Umbilical cord (tissue), 1 donor: ENCODE measurements at regions not wholly inside any gene's neighbourhood (a gene's known extent, or its start where the extent isn't known, plus 50 kb on each side); places are given as distances from the start of the nearest gene placed in this dataset.
A peak's percentile ranks its signal among the peaks of the same experiment; 100 is the strongest.

ENCODE experiments used
- DNase-seq: peaks from one replicate; pipeline ENCODE4 v3.0.0-alpha.2; 2015; ENCODE audit warnings: low spot score

DNA sequence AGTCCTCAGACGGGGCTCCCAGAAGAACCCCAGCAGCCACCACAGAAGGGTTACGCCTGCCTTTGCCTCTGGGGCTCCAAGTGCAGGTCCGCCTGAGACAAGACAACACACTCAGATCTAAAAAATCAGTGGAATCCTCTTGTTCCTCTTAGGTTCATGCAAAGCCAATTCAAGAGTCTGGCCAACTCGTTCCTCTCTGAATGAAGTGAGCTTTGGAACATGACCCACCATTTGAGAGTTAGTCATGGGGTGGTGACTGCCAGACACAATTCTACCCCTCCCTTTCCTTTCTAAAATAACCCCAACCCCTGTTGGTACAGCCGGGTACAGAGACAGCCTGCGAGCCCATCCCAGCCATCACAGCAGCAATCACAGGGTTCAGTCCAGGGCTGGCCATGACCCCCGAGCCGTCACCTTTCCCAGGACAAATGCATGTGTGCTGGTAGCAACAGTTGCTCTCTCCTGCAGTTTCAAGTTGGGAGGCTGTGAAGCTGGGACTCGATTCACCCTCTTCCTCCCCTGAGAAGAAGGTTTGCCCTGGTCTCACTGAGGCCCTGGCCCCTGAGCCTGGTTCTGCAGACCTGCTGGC, 183.1 kb upstream of the SH3BP4 start:
- no peak for DNase-seq

- no peak for DNase-seq
Observed at GRCh38 chr2:234765279-234765678, 186.5 kb upstream of the SH3BP4 start.

DNA sequence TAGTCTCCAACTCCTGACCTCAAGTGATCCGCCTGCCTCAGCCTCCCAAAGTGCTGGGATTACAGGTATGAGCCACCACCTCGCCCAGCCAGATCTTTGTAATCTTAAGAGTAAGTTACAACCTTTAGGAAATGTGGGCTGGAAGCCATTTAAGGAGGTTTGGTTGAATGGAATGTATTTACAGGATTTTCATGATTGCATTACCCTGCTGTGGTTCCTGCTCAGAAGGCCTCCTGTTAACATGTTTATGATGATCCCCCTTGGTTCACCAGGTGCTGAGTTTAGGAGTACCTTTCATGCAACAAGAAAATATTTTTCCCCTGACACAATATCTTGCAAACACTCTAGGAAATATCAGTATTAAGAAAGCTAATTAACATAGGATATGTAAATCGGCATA, 187.4 kb upstream of the SH3BP4 start:
- no peak for DNase-seq

DNA sequence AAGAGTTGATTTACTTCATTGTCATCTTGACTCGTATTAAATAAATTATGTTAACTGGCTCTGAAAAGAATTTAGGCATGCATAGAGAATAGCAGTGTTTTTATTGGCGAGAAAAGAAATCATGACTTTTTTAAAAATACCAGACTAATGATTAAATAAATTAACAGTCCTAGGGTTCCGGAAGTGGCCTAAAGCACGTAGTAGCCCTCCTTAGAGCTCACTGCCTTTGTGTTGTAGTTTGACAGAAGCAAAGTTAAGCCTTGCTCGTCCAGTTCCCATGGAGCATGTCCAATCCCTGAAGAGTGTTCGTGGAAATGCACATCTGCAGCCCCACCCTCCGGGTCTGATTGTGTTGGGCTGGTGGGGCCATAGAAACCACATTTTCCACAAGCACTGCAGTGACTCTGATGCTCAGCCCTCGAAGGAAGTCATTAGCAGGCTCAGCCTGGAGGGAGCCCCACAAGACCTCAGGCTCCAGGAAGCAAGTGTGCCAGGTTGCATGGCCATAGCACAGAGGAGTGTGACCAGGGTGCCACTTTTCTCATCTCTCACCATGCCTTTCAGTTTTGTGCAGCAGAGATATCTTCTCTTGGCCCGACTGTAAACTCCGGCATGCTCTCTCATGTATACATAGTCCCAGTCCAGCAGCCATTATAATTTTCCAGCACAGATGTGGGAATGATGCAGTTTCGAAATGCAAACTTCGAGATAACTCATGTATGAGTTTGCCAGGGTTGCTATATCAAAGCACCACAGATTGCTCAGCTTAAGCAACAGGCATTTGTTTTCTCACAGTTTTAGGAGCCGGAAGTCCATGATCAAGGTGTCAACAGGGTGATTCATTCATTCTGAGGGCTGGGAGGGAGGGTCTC, 188.6 kb upstream of the SH3BP4 start:
- DNase-seq = peak; percentile 37

- no peak for DNase-seq
Observed at GRCh38 chr2:234761910-234762309, 189.9 kb upstream of the SH3BP4 start.

DNA sequence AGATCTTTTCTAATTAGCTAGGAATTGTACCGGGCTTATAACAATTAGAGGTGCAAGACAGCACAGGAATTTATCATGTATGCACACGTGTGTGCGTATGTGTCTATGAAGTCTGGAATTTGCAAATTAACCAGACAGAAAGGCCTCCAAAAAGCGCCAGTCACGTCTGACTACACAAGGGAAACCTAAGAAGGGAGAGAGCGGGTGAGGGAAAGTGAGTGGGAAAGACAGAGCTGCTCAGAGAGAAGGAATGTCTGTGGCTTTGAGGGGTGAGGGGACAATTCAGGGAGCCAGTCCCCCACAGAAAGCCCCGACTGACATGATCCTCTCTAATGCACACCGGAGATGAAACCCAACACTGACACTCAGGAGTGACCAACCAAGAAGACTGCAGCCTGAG, 197.7 kb upstream of the SH3BP4 start:
- DNase-seq = no peak

DNA sequence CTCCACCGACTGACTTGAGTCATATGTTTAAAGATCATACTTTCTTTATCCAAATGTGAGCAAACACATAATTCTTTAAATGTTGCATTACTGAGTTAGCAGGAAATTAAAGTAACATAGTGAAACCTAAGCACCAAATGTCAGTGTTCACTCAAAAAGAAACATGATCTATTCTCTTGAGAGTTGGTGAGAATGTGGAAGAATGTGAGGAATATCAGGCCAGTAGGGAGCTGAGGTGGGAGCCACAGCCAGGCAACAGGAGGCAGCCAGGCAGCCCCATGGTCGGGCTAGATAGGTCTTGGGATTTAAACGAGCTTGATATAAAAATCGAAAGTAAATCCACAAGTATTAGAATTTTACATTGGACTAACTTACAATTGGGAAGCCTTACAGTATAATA, 198.1 kb upstream of the SH3BP4 start:
- no peak for DNase-seq

GRCh38 chr2:234752966-234753365, 198.9 kb upstream of the SH3BP4 start:
- no peak for DNase-seq

GRCh38 chr2:234751275-234751973, 200.4 kb upstream of the SH3BP4 start:
- DNase-seq = no peak

DNA sequence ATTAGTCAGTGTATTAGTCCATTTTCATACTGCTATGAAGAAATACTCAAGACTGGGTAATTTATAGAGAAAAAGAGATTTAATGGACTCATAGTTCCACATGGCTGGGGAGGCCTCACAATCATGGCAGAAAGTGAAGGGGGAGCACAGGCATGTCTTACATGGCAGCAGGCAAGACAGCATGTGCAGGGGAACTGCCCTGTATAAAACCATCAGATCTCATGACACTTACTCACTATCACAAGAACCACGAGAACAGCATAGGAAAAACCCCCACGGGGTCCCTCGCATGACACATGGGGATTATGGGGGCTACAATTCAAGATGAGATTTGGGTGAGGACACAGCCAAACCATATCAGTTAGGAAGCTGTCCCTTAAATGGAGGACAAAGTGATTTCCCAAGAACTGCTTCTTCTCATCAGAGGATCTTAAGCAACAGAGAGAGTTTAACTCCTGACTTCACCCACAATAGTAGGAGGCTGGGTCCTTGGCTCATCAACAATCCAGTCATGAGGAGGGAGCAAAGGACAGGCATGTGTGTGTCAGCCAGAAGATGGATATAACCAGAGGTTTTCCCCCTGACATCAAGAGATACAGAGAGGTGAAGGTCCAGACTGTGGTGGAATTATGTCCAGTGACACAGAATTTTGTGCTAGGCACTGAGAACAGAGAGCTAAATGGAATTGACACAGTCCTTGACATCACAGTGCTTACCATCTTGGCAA, 203.8 kb upstream of the SH3BP4 start:
- no peak for DNase-seq

- no peak for DNase-seq
Observed at GRCh38 chr2:234747032-234747431, 204.8 kb upstream of the SH3BP4 start.

- DNase-seq = no peak
Observed at GRCh38 chr2:234745347-234745746, 206.5 kb upstream of the SH3BP4 start.

GRCh38 chr2:234741976-234742375, 209.8 kb upstream of the SH3BP4 start:
- DNase-seq = no peak

DNA sequence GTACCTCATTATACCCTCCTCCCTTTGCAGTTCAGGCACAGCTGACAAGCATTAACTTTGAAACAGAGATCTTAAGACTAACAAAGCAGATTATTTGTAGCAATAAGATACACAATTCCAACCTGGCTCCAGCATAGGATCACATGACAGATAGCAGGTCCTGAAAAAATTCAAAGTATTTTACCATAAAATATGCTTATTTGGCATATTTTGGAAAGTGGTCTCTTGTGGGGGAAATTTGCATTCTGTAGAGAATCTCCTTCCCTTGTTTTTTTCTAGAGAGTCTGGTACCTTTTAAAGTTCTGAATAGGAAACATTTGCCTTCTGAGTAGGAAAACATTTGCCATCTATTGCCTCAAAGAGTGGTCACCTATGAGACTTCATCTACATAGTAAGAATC, 212.8 kb upstream of the SH3BP4 start:
- no peak for DNase-seq

- no peak for DNase-seq
Observed at GRCh38 chr2:234735829-234736228, 216.0 kb upstream of the SH3BP4 start.

DNA sequence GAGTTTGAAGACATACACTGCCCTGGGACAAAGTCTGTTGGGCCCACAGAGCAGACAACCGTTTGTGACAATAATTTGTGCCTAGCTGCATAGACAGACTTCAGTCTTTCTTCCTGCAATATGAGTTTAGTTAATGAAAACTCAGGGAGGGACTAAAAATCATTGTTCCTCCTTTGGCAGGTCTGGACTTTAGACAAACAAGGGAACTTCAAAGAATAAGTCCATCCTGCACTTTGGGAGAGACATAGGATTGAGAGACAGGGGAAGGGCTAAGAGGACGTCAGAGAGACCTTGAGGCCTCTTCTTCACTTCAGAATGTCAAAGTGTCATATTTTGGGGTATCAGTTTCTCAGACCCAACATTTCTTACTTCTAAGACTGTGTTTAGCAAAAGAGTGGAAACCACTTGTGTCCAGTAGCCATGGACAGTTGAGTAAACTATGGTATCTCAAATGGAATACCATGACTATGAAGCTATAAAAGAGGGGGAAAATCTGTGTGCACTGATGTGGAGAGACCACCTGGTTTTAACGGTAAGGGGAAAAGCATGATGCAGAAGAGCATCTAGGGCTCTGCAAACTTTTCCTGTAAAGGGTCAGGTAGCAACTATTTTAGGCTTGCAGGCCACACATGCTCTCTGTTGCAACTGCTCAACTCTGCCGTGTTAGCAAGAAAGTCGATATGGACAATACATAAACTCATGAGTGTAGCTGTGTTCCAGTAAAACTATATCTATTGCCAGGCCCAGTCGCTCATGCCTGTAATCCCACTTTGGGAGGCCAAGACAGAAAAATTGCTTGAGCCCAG, 217.8 kb upstream of the SH3BP4 start:
- DNase-seq = no peak

DNA sequence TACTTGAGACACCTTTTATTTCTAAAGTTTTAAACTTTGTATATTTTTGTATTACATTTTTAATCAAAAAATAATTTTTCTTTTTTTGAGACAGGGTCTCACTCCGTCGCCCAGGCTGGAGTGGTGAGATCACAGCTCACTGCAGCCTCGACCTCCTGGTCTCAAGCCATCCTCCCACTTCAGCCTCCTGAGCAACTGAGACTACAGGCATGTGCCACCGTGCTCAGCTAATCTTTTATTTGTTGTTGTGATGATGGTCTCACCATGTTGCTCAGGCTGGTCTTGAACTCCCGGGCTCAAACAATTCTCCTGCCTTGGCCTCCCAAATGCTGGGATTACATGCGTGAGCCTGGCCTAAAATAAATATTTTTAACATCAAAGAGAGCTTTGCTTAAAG, 218.7 kb upstream of the SH3BP4 start:
- no peak for DNase-seq

GRCh38 chr2:234732404-234733092, 219.3 kb upstream of the SH3BP4 start:
- DNase-seq = no peak

- no peak for DNase-seq
Observed at GRCh38 chr2:234731236-234731635, 220.6 kb upstream of the SH3BP4 start.

DNA sequence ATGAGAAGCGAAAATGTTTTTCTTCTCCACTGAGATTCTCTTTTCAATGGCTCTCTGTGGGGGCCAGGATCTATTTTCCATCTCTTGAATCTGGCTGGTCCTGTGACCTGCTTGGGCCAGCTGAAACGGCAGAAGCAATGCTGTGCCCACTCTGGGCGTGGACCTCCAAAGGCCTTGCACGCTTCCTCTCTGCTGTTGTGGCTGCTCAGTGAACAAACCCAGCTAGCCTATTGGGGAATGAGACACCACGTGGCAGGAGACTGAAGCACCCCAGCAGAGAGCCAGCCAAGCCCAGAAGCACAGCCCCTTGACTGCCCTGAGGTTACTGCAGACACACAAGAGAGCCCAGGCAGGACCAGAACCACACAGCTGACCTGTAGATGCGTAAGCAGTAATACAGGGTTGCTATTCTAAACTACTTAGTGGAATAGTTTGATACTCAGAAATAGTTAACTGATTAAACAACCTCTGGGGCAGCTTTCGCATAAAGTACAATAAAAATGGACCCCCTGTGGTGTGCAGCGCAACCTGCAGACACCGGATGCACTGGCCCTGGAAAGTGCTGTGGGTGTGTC, 221.7 kb upstream of the SH3BP4 start:
- no peak for DNase-seq
